PFSK-1 (cell line): ENCODE measurements at regions not wholly inside any gene's neighbourhood (a gene's known extent, or its start where the extent isn't known, plus 50 kb on each side); places are given as distances from the start of the nearest gene placed in this dataset.

Experiments
- FOXP2 ChIP-seq: optimal IDR thresholded peaks from 2 replicates; pipeline ENCODE3; 2011; ENCODE audit warnings: borderline replicate concordance, control low read depth, inconsistent platforms; ENCODE audit not compliant: insufficient read depth; ENCODE audit errors: extremely low read length, extremely low read depth
- POLR2AphosphoS5 ChIP-seq: IDR thresholded peaks from 2 replicates; pipeline ENCODE4 v1.6.1; 2012; ENCODE audit warnings: low read depth, mild to moderate bottlenecking, control low read depth, low read length, moderate library complexity
- REST ChIP-seq, 2 experiments: IDR thresholded peaks; 2 replicates each; pipeline versions ENCODE4 v1.6.1 to v1.8.0; 2011 to 2012; ENCODE audit warnings: low read depth in 2 of 2, low read length in 2 of 2, control low read depth in 1 of 2, inconsistent platforms in 1 of 2, mild to moderate bottlenecking in 1 of 2, moderate library complexity in 1 of 2; ENCODE audit not compliant: insufficient read depth in 1 of 2
- SIN3A ChIP-seq: IDR thresholded peaks from 2 replicates; pipeline ENCODE4 v1.6.1; 2012; ENCODE audit warnings: mild to moderate bottlenecking, low read length, moderate library complexity, borderline replicate concordance; ENCODE audit not compliant: insufficient read depth
- TAF1 ChIP-seq: IDR thresholded peaks from 2 replicates; pipeline ENCODE4 v1.6.1; 2012; ENCODE audit warnings: low read length, control low read depth, borderline replicate concordance; ENCODE audit not compliant: insufficient read depth

- TF ChIP-seq REST (IDR thresholded peaks at IDR 0.05; ENCODE audit: insufficient read depth in 1 of 2, low read depth in 2 of 2, low read length in 2 of 2) (no peak), FOXP2 (no peak), TAF1 (no peak), SIN3A (no peak), POLR2AphosphoS5 (no peak)
Observed at GRCh38 chr1:67627336-67627735, 57.7 kb upstream of the GADD45A start.

- no peak for TF ChIP-seq REST (IDR thresholded peaks at IDR 0.05; ENCODE audit: insufficient read depth in 1 of 2, low read depth in 2 of 2, low read length in 2 of 2)
- TF ChIP-seq SIN3A, result no peak
- TF ChIP-seq POLR2AphosphoS5, result no peak
- TF ChIP-seq TAF1, result no peak
- TF ChIP-seq FOXP2, result no peak
Observed at GRCh38 chr1:67627906-67628305, 57.1 kb upstream of the GADD45A start.

GRCh38 chr1:67629370-67630075 lies 55.5 kb upstream of the GADD45A start:
- TF ChIP-seq SIN3A (no peak), POLR2AphosphoS5 (no peak), REST (IDR thresholded peaks at IDR 0.05; ENCODE audit: insufficient read depth in 1 of 2, low read depth in 2 of 2, low read length in 2 of 2) (no peak), TAF1 (no peak)

- TF ChIP-seq REST (IDR thresholded peaks at IDR 0.05; ENCODE audit: insufficient read depth in 1 of 2, low read depth in 2 of 2, low read length in 2 of 2) (no peak), TAF1 (no peak), POLR2AphosphoS5 (no peak), FOXP2 (no peak), SIN3A (no peak)
Observed at GRCh38 chr1:67630438-67631045, 54.5 kb upstream of the GADD45A start.

- TF ChIP-seq SIN3A (no peak), POLR2AphosphoS5 (no peak), FOXP2 (no peak), REST (IDR thresholded peaks at IDR 0.05; ENCODE audit: insufficient read depth in 1 of 2, low read depth in 2 of 2, low read length in 2 of 2) (no peak), TAF1 (no peak)
Observed at GRCh38 chr1:67632356-67632755, 52.6 kb upstream of the GADD45A start.
